Activated CD4-positive, alpha-beta T cell treated with anti-CD3 and anti-CD28 coated beads, Interleukin-2, amount 50 U/mL, for 4 hours (primary cell): ENCODE measurements at regions not wholly inside any gene's neighbourhood (a gene's known extent, or its start where the extent isn't known, plus 50 kb on each side); places are given as distances from the start of the nearest gene placed in this dataset.
"Not testable (repeated sequence)": the region's sequence is repeated elsewhere in the genome, so short reads cannot be mapped to it uniquely, and the experiment has no call there.

Experiments used
- DNase-seq, 2 experiments: peaks; one replicate each; pipeline ENCODE4 v3.0.0-alpha.2; 2020

DNA sequence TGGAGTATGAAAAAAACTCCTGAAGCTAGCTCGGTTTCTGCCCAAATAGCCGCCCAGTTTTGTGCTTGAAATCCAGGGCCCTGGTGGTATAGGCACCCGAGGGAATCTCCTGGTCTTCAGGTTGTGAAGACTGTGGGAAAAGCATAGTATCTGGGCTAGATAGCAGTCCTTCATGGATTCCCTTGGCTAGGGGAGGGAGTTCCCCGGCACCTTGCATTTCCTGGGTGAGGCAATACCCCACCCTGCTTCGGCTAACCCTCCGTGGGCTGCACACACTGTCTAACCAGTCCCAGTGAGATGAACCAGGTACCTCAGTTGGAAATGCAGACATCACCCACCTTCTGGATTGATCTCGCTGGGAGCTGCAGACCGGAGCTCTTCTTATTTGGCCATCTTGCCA is 184.5 kb upstream of the SLC35B3 start:
- no peak for DNase-seq

- DNase-seq, result not testable (repeated sequence)
Measured at GRCh38 chr6:8619408-8619807, 184.1 kb upstream of the SLC35B3 start.

DNA sequence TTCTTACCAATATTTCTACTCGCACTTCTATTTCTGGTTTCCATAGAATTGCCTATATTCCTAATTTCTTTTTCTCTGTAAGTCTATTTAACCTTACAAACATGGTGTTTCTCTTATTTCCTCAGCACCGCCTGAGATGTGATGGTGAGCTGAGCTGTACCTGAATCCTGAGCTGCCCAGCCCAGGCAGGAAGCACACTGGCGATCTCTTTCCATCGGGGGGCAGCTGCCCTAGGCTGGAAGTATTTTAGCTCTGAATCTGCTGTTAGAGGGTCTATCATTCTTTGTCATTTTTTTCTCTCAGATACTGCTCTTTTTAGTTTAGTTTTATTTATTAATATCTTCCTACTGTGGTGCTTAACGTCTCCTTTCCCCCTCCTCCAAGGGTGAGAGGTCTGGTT is 173.4 kb upstream of the SLC35B3 start:
- DNase-seq, result no peak

GRCh38 chr6:8589941-8590729 is 154.8 kb upstream of the SLC35B3 start:
- DNase-seq, result no peak

- DNase-seq, result no peak
Measured at GRCh38 chr6:8588176-8588575, 152.8 kb upstream of the SLC35B3 start.

- DNase-seq, result no peak
Measured at GRCh38 chr6:8583291-8583690, 147.9 kb upstream of the SLC35B3 start.

- no peak for DNase-seq
Measured at GRCh38 chr6:8579372-8579771, 144.0 kb upstream of the SLC35B3 start.

- no peak for DNase-seq
Measured at GRCh38 chr6:8578006-8578405, 142.7 kb upstream of the SLC35B3 start.

DNA sequence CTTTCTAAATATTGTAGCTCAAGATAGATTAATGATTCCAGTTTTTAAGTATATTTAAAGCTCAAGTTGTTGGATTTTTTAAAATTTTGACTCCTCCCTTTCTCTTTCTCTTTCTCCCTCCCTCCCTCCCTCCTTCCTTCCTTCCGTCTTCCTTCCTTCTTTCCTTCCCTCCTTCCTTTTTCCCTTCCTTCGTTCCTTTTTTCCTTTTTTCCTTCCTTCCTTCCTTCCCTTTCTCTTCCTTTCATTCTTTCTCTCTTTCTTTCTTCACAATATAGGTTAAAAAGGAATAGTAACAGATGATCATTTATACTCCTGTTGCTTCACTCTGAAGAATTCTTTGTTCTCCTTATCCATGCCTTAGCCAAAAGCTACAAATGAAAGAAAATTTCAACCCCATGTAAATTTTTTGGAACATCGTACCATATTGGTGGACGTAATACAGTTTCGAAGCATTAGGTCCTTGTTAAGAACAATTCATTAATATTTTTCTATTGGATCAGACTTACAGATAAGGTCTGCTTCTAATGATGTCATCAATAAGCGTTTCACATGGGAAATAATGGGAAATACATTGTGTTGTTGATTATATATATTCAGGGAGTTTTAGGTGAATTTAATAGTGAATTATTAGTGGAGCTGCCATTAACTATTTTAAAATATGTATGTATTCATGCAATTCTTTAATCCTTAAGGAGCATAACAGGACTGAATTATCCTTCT is 139.6 kb upstream of the SLC35B3 start:
- DNase-seq, result no peak

GRCh38 chr6:8574311-8574710 is 139.0 kb upstream of the SLC35B3 start:
- DNase-seq, result no peak

DNA sequence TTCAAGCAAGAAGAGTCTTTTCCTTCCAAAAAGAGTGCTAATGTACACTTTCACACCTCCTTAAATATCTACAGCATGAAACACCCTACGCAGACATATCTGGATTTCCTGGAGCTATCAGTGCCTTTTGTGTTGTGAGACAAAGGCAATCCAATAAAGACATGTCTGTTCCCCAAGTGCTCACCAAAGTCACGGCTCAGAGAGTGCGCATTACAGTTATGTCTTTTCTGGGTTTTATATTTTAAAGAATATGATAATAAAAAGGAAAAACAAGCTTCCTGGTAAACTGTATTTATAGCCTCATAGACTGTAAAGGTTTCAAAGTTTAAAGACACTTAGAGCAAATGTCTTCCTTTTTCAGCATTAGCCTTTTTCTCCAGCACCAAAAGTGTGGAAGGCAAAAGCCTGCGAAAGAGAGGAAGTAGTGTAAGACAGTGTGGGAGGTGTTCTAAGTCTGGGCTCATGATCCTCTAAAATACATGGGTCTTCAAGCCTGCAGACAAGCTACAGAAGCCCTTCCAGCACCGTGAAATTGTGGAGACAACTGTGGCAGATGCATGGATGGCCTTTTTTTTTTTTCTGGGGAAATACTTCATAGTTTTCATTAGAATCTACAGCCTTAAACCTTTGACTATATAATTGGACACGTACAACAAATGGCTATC is 135.0 kb upstream of the SLC35B3 start:
- no peak for DNase-seq

GRCh38 chr6:8562125-8562524 is 126.8 kb upstream of the SLC35B3 start:
- DNase-seq, result no peak

DNA sequence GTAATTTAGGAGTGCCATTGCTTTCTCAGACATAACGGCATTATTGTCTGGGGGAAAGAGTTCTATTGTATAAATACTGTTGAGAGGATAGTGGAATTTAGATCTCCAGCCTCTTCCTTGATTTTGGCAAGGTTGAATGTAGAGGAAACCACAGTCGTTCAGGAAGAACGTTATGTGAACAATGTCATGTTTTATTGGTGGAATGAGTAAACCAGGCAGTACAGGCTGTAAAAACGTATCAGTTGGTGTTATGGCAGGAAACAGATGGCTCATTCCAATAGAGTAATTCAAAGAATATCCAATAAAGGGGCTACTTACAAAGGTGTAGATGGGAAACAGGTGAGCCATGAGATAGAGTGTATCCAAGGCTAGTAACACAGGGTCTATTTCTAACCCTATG is 123.6 kb upstream of the SLC35B3 start:
- DNase-seq, result no peak

GRCh38 chr6:8557014-8557748 is 121.8 kb upstream of the SLC35B3 start:
- no peak for DNase-seq

- DNase-seq, result no peak
Measured at GRCh38 chr6:8556370-8557013, 121.1 kb upstream of the SLC35B3 start.

DNA sequence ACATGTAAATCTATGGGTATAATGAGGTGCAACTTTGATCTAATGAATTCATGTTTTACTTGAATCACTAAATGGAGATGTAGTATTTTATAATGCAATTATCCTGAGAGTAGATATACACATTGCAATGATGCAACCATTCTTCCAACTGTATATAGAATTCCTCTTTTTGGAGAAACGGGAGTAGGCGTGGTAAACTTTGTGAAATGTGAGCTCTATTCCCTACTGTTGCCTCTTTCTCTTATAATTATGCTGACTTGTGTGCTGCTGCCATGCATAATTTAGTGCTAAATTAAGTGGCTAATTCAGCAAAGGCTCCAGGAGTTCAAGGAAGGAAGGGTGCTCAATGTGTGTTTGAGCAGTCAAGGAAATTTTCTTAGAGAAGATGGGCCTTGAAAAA is 116.6 kb upstream of the SLC35B3 start:
- DNase-seq, result no peak

DNA sequence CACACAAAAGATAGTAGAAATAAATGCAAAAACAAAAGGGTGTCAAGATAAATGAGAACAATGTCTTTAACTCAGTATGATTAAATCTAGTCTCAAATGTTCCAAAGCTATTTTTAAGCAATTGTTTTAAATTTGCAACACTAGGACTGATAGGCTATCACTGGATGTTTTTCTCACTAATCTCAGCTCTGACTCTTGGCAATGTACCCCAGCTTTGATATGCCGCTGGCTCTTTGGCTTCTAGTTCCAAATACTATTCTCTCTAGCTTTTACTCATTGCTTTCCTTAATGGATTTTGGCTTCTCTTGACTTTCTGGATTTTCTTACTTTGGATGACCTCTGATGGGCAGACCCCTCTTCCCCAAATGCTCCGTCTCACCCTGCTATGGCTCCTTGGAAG is 116.0 kb upstream of the SLC35B3 start:
- no peak for DNase-seq

DNA sequence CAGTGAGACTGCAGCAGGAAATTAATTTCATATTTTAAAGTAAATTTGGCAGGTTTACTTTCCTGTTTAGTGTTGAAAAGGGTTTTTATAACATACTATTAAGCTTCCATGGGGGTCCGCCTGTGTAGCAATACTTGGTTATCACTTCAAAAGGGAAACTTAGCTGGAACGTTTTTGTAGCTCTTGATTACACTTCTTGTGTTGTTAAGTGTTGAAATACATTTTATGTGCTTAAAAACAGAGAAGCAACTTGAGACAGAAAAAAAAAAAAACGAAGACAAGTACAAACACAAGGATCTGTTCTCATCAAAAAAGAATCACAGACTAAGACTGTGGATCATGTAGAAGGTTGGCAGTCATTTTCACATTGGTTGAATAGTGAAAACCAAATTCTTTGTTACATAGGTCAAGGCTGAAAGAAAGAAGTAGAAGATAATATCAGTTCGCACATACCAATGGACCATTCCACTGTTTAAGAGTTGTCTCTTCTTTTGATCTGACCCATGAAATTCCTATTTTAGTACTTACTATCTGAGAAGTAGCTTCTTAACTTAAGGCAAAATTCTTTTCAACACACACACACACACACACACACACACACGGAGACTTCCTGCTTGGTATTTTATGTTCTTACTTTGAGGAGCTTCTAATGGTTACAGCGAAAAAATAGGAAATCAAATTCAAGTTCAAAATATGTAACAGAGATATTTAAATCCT is 113.9 kb upstream of the SLC35B3 start:
- no peak for DNase-seq

GRCh38 chr6:8546496-8546895 is 111.2 kb upstream of the SLC35B3 start:
- DNase-seq, result no peak

- DNase-seq, result no peak
Measured at GRCh38 chr6:8545336-8545735, 110.0 kb upstream of the SLC35B3 start.

DNA sequence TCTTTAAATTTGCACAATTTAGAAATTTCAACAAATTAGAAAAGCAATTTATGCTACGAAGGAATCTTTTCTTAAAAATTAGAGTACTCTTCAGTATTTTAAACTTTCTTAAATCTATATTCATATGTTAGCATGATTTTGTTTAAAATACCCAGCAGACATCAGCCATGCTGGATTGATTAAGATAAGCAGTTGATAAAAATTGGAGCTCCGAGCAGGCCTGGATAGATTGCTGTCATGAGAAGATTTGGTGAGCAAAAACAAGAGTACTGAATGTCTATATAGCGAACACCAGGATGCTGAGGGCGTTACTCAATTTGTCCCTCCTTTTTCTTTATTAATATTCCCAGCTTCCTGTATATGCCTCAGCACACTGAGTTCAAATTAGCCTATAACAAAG is 108.4 kb upstream of the SLC35B3 start:
- DNase-seq, result no peak

DNA sequence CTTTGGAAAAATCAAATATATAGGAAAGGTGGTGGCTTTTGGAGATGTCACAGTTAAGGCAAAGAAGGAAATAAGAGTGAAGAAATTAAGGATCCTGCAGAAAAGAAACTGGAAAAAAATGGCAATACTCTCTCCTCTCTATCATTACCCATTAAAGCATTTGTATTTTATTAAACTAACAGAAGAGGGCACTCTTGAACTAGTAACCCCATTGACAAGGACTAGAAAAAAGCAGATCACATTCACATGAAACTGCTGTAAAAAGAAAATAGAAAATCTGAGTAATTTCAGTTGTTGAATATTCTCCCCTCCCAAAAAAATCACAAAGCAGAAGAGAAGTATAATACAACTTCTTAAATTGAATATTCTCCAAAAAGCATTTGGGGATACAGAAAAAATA is 104.1 kb upstream of the SLC35B3 start:
- no peak for DNase-seq
